ENCODE measurements at regions not wholly inside any gene's neighbourhood (a gene's known extent, or its start where the extent isn't known, plus 50 kb on each side); places are given as distances from the start of the nearest gene placed in this dataset.

GRCh38 chr18:46264255-46264654 is 160.1 kb downstream of the HAUS1 start (continued):
- no peak for TF ChIP-seq ZSCAN18 (tag by site-specific recombination; IDR thresholded peaks at IDR 0.05)
- TF ChIP-seq PBX3 (CRISPR knock-in tag; IDR thresholded peaks at IDR 0.05) = no peak
- TF ChIP-seq ZNF362 (tag by site-specific recombination; IDR thresholded peaks at IDR 0.05) = no peak
- TF ChIP-seq ZNF26 (tag by site-specific recombination; IDR thresholded peaks at IDR 0.05) = no peak
- TF ChIP-seq RBAK (tag by site-specific recombination; IDR thresholded peaks at IDR 0.05) = no peak
- TF ChIP-seq ZNF311 (tag by site-specific recombination; IDR thresholded peaks at IDR 0.05; ENCODE audit: borderline replicate concordance) = no peak
- TF ChIP-seq ZNF76 (tag by site-specific recombination; IDR thresholded peaks at IDR 0.05; ENCODE audit: borderline replicate concordance, low read depth) = no peak
- TF ChIP-seq HOXD13 (CRISPR knock-in tag; IDR thresholded peaks at IDR 0.05; ENCODE audit: borderline replicate concordance) = no peak

- Histone ChIP-seq H3K36me3 (ENCODE audit: control insufficient read depth in 2 of 2, insufficient read depth in 1 of 2, low read length in 2 of 2) (peaks cover 7 to 9% of the 10 kb centered on the region in 2 experiments), H3K4me3 (ENCODE audit: low read depth, low read length) (no peak overlapping the region), H3K4me1 (ENCODE audit: control insufficient read depth, insufficient read depth, low read length) (peaks cover 3% of the 10 kb centered on the region; the same call in 1 of the 2 replicates), H3K27ac (ENCODE audit: extremely low read depth, low read depth, low read length) (no peak overlapping the region), H3K9me3 (ENCODE audit: control insufficient read depth, insufficient read depth, low read depth, low read length) (no peaks in the 10 kb centered on the region; the same call in 1 of the 2 replicates)
- ChIA-PET CTCF (interaction anchor here (0.5 to 3.8 kb wide), 5 partner anchors 10 to 118 kb away, joined by 3 to 13 read pairs (median 4); a partner anchor contains a TSS), POLR2A (no interaction called here)
- no peak for TF ChIP-seq ZNF747 (tag by site-specific recombination; IDR thresholded peaks at IDR 0.05)
- peak; percentile 68; the same call in 1 of the 2 replicates for TF ChIP-seq PRDM10 (tag by site-specific recombination; IDR thresholded peaks at IDR 0.05)
- TF ChIP-seq SP7 (tag by site-specific recombination; IDR thresholded peaks at IDR 0.05) = peak; percentile 39; the same call in 1 of the 2 replicates
- TF ChIP-seq BCL6B (tag by site-specific recombination; IDR thresholded peaks at IDR 0.05) = peak; percentile 70
Observed at GRCh38 chr18:46265196-46266156, 161.3 kb downstream of the HAUS1 start.
